T-cell (primary cell): ENCODE measurements at regions not wholly inside any gene's neighbourhood (a gene's known extent, or its start where the extent isn't known, plus 50 kb on each side); places are given as distances from the start of the nearest gene placed in this dataset.

Experiments used
- ATAC-seq, 4 experiments: fragments of 200-7000 bp in 3 of 4; fragments of 150-1000 bp in 1 of 4; cut with Tn5 transposase; replicated peaks in 1 of 4; 1 replicate in 3 of 4; 2 replicates in 1 of 4; pipeline ENCODE4 v1.10.0; 2021; ENCODE audit warnings: moderate library complexity in 3 of 4, mild to moderate bottlenecking in 2 of 4, moderate number of reproducible peaks in 1 of 4
- CTCF ChIA-PET, 2 donors: fragments of 300-600 bp; sonication (Branson Sonifier 250); formaldehyde crosslinking; loops; one replicate each; lab custom pipeline; 2022; ENCODE audit warnings: antibody characterized with exemption in 2 of 2; lab: Charles Lee
- POLR2A ChIA-PET, 2 donors: fragments of 300-600 bp; sonication (Branson Sonifier 250); formaldehyde crosslinking; loops; one replicate each; lab custom pipeline; 2022; ENCODE audit warnings: antibody characterized with exemption in 2 of 2; lab: Charles Lee
- DNase-seq, 35 experiments: peaks; one replicate each; pipeline versions ENCODE4 v3.0.0 to v3.0.0-alpha.2; 2013 to 2023
- H3K27ac ChIP-seq: one replicate; pipeline ENCODE4 v1.5.1; 2013; ENCODE audit warnings: low read length
- H3K27me3 ChIP-seq, 2 experiments: replicated peaks in 1 of 2; 1 replicate in 1 of 2; 2 replicates in 1 of 2; pipeline versions ENCODE4 v1.6.1 to v1.7.0; 2013; ENCODE audit warnings: low read length in 1 of 2, mixed read lengths in 1 of 2; ENCODE audit not compliant: control insufficient read depth in 2 of 2, insufficient read depth in 2 of 2; ENCODE audit errors: extremely low read depth in 1 of 2
- H3K36me3 ChIP-seq, 2 donors: 1 replicate in 1 of 2; 2 replicates in 1 of 2; pipeline versions ENCODE4 v1.6.1 to v1.7.0; 2013; ENCODE audit warnings: low read length in 1 of 2; ENCODE audit not compliant: control insufficient read depth in 2 of 2, insufficient read depth in 1 of 2; ENCODE audit errors: extremely low read depth in 1 of 2
- H3K4me1 ChIP-seq, 2 experiments: 1 replicate in 1 of 2; 2 replicates in 1 of 2; pipeline versions ENCODE4 v1.6.1 to v1.7.0; 2013; ENCODE audit warnings: low read length in 2 of 2, mixed read lengths in 1 of 2; ENCODE audit not compliant: insufficient read depth in 2 of 2, control insufficient read depth in 1 of 2; ENCODE audit errors: extremely low read depth in 1 of 2
- H3K4me3 ChIP-seq, 2 donors: 1 replicate in 1 of 2; 2 replicates in 1 of 2; pipeline versions ENCODE4 v1.5.1 to v1.7.0; 2013; ENCODE audit warnings: mild to moderate bottlenecking in 2 of 2, low read length in 1 of 2, moderate library complexity in 1 of 2; ENCODE audit not compliant: control insufficient read depth in 1 of 2; ENCODE audit errors: extremely low read depth in 1 of 2
- H3K9me3 ChIP-seq: 2 replicates; pipeline ENCODE4 v1.7.0; 2013
- H3K27ac Mint-ChIP-seq, 2 donors: one replicate each; pipeline ENCODE4 v1.8.0; 2020 to 2021; ENCODE audit warnings: mild to moderate bottlenecking in 2 of 2, mixed read lengths in 2 of 2
- H3K27me3 Mint-ChIP-seq, 2 donors: one replicate each; pipeline ENCODE4 v1.8.0; 2021 to 2022; ENCODE audit warnings: mixed read lengths in 2 of 2
- H3K36me3 Mint-ChIP-seq: one replicate; pipeline ENCODE4 v1.8.0; 2021; ENCODE audit warnings: mixed read lengths
- H3K4me1 Mint-ChIP-seq, 3 donors: one replicate each; pipeline ENCODE4 v1.8.0; 2020 to 2022; ENCODE audit warnings: mixed read lengths in 3 of 3, mild to moderate bottlenecking in 1 of 3
- H3K4me3 Mint-ChIP-seq, 3 donors: one replicate each; pipeline ENCODE4 v1.8.0; 2020 to 2022; ENCODE audit warnings: mild to moderate bottlenecking in 3 of 3, mixed read lengths in 3 of 3, moderate library complexity in 3 of 3
- H3K9me3 Mint-ChIP-seq, 3 donors: one replicate each; pipeline ENCODE4 v1.8.0; 2020 to 2022; ENCODE audit warnings: mixed read lengths in 3 of 3
- WGBS: methylation state at CpG from one replicate; pipeline ENCODE4 v1.1.5; 2013; ENCODE audit warnings: missing lambda C conversion rate; ENCODE audit not compliant: insufficient coverage; 5-methylcytosine and 5-hydroxymethylcytosine counted together

DNA sequence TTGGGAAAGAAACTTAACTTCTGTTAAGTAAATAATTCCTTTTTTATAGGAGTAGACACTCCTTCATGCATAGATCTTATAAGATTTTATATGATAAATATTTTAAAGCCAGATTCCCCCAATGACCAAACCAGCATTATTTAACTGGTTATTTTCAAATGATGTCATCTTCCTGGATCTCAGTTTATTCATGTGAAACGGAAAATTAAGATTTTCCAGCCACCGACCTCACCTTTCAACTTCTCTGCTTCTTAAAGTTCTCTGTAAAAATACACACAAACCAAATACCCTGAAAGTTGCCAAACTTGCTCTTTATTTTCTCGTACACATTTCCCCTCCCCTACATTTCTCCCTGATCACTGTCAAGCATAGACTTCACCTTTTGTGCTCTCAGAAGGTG lies 364.2 kb downstream of the GALC start:
- Mint-ChIP-seq H3K27ac (no peak overlapping the region), H3K36me3 (no peaks in the 10 kb centered on the region), H3K27me3 (no peaks in the 10 kb centered on the region), H3K9me3 (peaks cover 0 to 5% (median 3%) of the 10 kb centered on the region in 3 donors), H3K4me3 (no peak overlapping the region), H3K4me1 (no peaks in the 10 kb centered on the region)
- Histone ChIP-seq H3K27me3 (no peaks in the 10 kb centered on the region), H3K4me3 (no peak overlapping the region), H3K36me3 (no peaks in the 10 kb centered on the region), H3K27ac (no peak overlapping the region), H3K9me3 (no peaks in the 10 kb centered on the region), H3K4me1 (no peaks in the 10 kb centered on the region)
- no peak for DNase-seq
- CTCF ChIA-PET = no interaction called here
- POLR2A ChIA-PET = no interaction called here
- WGBS = 56% methylated on average over 2 of the region's 3 CpGs
- ATAC-seq = no peak

DNA sequence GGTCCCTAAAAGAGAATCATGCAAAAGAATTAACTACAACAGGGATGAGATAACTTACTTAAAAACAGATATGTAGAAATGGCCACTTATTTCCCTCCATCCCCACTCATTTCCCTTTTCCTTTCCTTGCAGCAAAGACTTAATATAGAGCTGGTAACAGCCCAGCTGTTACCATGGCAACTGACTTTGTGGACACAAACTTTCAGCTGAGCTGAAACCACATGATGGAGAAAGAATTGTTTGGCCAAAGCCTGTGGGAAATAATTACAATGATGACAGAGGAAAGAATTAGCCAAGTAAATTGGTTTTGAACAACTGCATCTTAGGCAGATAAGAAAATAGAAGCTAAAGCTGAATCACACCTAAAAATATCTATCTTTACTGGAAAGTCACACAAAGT lies 364.9 kb downstream of the GALC start:
- no peaks in the 10 kb centered on the region for H3K4me1 Mint-ChIP-seq
- DNase-seq = no peak
- H3K4me3 Mint-ChIP-seq = no peak overlapping the region
- Histone ChIP-seq H3K4me3 (no peak overlapping the region), H3K36me3 (no peaks in the 10 kb centered on the region), H3K27me3 (no peaks in the 10 kb centered on the region), H3K4me1 (no peaks in the 10 kb centered on the region), H3K9me3 (no peaks in the 10 kb centered on the region), H3K27ac (no peak overlapping the region)
- CTCF ChIA-PET = no interaction called here
- ATAC-seq = no peak
- no peaks in the 10 kb centered on the region for H3K36me3 Mint-ChIP-seq
- no peaks in the 10 kb centered on the region for H3K27me3 Mint-ChIP-seq
- H3K9me3 Mint-ChIP-seq = peaks cover 0 to 4% (median 4%) of the 10 kb centered on the region in 3 donors
- no peak overlapping the region for H3K27ac Mint-ChIP-seq
- POLR2A ChIA-PET = no interaction called here

DNA sequence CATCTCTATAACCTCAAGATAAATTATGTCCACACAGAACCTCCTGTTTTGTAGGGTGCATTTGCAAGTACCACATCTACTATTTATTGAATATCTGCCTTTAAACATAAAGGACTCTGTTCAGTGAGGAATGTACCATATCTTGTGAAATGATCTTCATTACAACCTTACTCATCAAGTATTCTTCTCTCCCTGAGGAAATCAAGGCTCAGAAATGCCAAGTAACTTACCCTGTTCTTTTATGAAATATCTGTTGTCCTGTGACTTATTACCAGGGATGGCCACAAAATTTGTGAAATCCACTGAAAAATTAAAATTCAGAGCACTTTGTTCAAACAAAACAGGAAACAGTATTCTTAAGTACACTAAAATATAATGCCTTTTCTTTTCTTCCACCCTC lies 366.7 kb downstream of the GALC start:
- CTCF ChIA-PET = no interaction called here
- H3K36me3 Mint-ChIP-seq = no peaks in the 10 kb centered on the region

DNA sequence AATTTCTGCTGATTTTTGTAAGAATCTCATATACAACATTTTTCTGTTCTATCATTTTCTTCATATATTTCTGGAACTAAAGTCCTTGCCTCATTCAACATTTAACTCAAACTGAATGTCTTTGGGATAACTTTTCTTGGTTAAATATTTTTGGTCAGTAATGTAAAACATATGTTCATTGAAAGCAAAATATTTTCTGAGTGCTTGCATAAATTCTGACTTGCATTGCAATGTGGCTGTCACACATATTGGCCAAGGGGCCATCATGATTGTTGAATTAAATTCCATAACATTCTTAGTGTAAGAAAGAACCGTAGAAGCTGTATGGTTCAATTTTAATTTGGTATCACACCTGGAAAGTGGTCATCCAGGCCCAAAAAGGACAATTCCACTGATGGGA lies 369.4 kb downstream of the GALC start:
- Histone ChIP-seq H3K36me3 (no peaks in the 10 kb centered on the region), H3K4me1 (no peaks in the 10 kb centered on the region), H3K27ac (no peak overlapping the region), H3K9me3 (no peaks in the 10 kb centered on the region), H3K27me3 (no peaks in the 10 kb centered on the region), H3K4me3 (no peak overlapping the region)
- WGBS = no CpG with 5 or more reads among the region's 1 CpG
- Mint-ChIP-seq H3K27ac (no peak overlapping the region), H3K4me3 (no peak overlapping the region), H3K9me3 (peaks cover 9 to 30% (median 11%) of the 10 kb centered on the region in 3 donors), H3K36me3 (no peaks in the 10 kb centered on the region), H3K4me1 (no peaks in the 10 kb centered on the region), H3K27me3 (no peaks in the 10 kb centered on the region)
- ATAC-seq (no peak), DNase-seq (no peak)
- CTCF ChIA-PET = no interaction called here
- POLR2A ChIA-PET = no interaction called here

More for the DNA sequence above, 366.7 kb downstream of the GALC start:
- H3K27ac ChIP-seq = no peak overlapping the region
- ATAC-seq (no peak), DNase-seq (no peak)
- POLR2A ChIA-PET = no interaction called here
- no peaks in the 10 kb centered on the region for H3K27me3 ChIP-seq
- Mint-ChIP-seq H3K9me3 (peaks cover 5 to 20% (median 6%) of the 10 kb centered on the region in 3 donors), H3K27ac (no peak overlapping the region), H3K4me3 (no peak overlapping the region), H3K27me3 (no peaks in the 10 kb centered on the region), H3K4me1 (no peaks in the 10 kb centered on the region)
- no peaks in the 10 kb centered on the region for H3K36me3 ChIP-seq
- H3K9me3 ChIP-seq = no peaks in the 10 kb centered on the region
- no peaks in the 10 kb centered on the region for H3K4me1 ChIP-seq
- H3K4me3 ChIP-seq = no peak overlapping the region

DNA sequence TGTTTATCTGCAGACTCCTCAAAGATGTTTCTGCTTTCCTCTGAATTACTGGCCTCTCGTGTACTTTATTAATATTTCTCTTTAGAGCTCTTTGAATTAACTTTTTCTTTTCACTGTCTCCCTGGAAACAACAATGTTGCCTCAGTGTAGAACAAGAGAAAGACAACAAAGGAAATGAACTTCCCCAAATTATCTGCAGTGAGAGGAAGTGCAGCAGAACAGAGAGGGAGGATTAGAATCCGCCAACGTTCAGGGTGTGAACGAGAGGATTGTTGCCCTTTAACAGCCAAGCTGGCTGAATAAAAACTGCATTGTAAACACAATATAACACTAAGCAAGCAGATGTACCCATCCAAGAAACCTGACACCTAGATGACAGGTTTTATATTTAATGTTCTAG lies 375.9 kb downstream of the GALC start:
- WGBS = no CpG with 5 or more reads among the region's 4 CpGs
- H3K27me3 Mint-ChIP-seq = peaks cover 0 to 10% of the 10 kb centered on the region in 2 donors
- no peaks in the 10 kb centered on the region for H3K9me3 ChIP-seq
- ChIA-PET POLR2A (no interaction called here), CTCF (no interaction called here)
- no peaks in the 10 kb centered on the region for H3K36me3 Mint-ChIP-seq
- no peak overlapping the region for H3K4me3 ChIP-seq
- no peaks in the 10 kb centered on the region for H3K4me1 Mint-ChIP-seq
- H3K4me1 ChIP-seq = no peaks in the 10 kb centered on the region
- no peaks in the 10 kb centered on the region for H3K36me3 ChIP-seq
- H3K4me3 Mint-ChIP-seq = no peak overlapping the region
- no peak for ATAC-seq
- H3K27me3 ChIP-seq = no peaks in the 10 kb centered on the region
- peaks cover 11 to 16% (median 12%) of the 10 kb centered on the region in 3 donors for H3K9me3 Mint-ChIP-seq
- H3K27ac ChIP-seq = no peak overlapping the region
- no peak overlapping the region for H3K27ac Mint-ChIP-seq
- DNase-seq = no peak

DNA sequence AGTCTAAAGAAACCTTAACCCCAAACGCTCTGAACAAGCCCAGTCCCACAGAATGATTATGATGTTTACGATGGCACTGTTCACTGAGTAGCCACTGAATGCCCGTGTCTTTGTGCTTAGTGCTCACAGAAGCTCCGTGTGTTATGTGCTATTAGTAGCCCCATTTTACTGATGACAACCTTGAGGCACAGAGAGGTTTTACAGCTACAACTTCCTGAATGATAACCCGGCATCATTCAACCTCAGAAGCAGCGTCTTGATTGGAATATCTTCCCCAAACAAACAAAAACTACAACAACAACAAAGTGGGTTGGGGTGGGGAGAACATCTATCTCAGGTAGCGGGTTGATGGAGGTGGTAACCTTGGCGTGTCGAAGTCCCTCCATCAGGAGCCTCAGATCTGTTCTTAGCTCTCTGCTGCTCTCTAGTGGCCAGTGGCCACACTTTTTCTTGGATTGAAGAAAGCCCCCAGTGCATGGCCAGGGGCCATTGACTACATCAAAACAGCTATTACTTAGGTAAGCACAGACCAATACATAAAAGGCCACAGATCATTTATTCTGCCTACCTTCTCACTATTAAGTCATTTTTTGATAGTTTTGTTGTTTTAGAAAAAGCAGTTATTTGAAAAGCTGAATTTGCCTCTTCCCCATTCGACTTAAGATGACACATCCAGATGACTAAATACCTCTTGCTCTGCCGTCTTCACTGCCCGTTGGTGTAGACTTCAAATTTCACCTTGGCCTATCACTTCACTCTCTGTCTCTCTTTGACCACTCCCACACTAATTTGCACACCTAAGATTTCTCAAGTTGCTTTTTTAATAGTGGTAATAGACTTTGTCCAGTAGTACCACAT lies 376.9 kb downstream of the GALC start:
- Histone ChIP-seq H3K9me3 (no peaks in the 10 kb centered on the region), H3K4me1 (no peaks in the 10 kb centered on the region), H3K4me3 (no peak overlapping the region), H3K36me3 (no peaks in the 10 kb centered on the region), H3K27me3 (no peaks in the 10 kb centered on the region), H3K27ac (no peak overlapping the region)
- peaks cover 0 to 10% of the 10 kb centered on the region in 2 donors for H3K27me3 Mint-ChIP-seq
- ATAC-seq = no peak
- H3K27ac Mint-ChIP-seq = no peak overlapping the region
- H3K9me3 Mint-ChIP-seq = peaks cover 8 to 10% (median 8%) of the 10 kb centered on the region in 3 donors
- no peak overlapping the region for H3K4me3 Mint-ChIP-seq
- DNase-seq = peak in 8 of 35 experiments; percentile 0 to 25 (median 2)
- ChIA-PET CTCF (no interaction called here), POLR2A (no interaction called here)
- no peaks in the 10 kb centered on the region for H3K36me3 Mint-ChIP-seq
- WGBS = no CpG with 5 or more reads among the region's 12 CpGs
- no peaks in the 10 kb centered on the region for H3K4me1 Mint-ChIP-seq
